ENCODE measurements at regions not wholly inside any gene's neighbourhood (a gene's known extent, or its start where the extent isn't known, plus 50 kb on each side); places are given as distances from the start of the nearest gene placed in this dataset.
A peak's percentile ranks its signal among the peaks of the same experiment; 100 is the strongest.
"Not testable (repeated sequence)": the region's sequence is repeated elsewhere in the genome, so short reads cannot be mapped to it uniquely, and the experiment has no call there.

GRCh38 chr10:86579883-86580520 lies 58.4 kb upstream of the WAPL start:
- no CpG with 5 or more reads among the region's 5 CpGs for WGBS (ENCODE audit: insufficient coverage, insufficient read length)
- H3K9me3 ChIP-seq (ENCODE audit: control insufficient read depth, insufficient read depth, low read length): no peaks in the 10 kb centered on the region
- H3K36me3 ChIP-seq (ENCODE audit: control insufficient read depth, insufficient read depth, low read length): no peaks in the 10 kb centered on the region
- no peaks in the 10 kb centered on the region for H3K27me3 ChIP-seq (ENCODE audit: control insufficient read depth, insufficient read depth, low read length)
- no peak overlapping the region for H3K4me3 ChIP-seq (ENCODE audit: low read length)
- H3K27ac ChIP-seq (ENCODE audit: low read length): no peak overlapping the region
- H3K4me1 ChIP-seq (ENCODE audit: control insufficient read depth, insufficient read depth, low read length): no peaks in the 10 kb centered on the region
- DNase-seq (ENCODE audit: low read depth, low spot score): no peak

- no peak for DNase-seq (ENCODE audit: low read depth, low spot score)
- Histone ChIP-seq H3K4me3 (ENCODE audit: low read length) (no peak overlapping the region), H3K27ac (ENCODE audit: low read length) (no peak overlapping the region)
Measured at GRCh38 chr10:86580521-86580891, 58.9 kb upstream of the WAPL start.

GRCh38 chr10:86583983-86584382 lies 62.4 kb upstream of the WAPL start:
- Histone ChIP-seq H3K27me3 (ENCODE audit: control insufficient read depth, insufficient read depth, low read length) (no peaks in the 10 kb centered on the region), H3K4me3 (ENCODE audit: low read length) (no peak overlapping the region), H3K36me3 (ENCODE audit: control insufficient read depth, insufficient read depth, low read length) (no peaks in the 10 kb centered on the region), H3K27ac (ENCODE audit: low read length) (no peak overlapping the region), H3K9me3 (ENCODE audit: control insufficient read depth, insufficient read depth, low read length) (no peaks in the 10 kb centered on the region), H3K4me1 (ENCODE audit: control insufficient read depth, insufficient read depth, low read length) (no peaks in the 10 kb centered on the region)
- DNase-seq (ENCODE audit: low read depth, low spot score): no peak
- no CpG with 5 or more reads among the region's 4 CpGs for WGBS (ENCODE audit: insufficient coverage, insufficient read length)

More at GRCh38 chr10:86580521-86580891, 58.9 kb upstream of the WAPL start:
- Histone ChIP-seq H3K4me1 (ENCODE audit: control insufficient read depth, insufficient read depth, low read length) (no peaks in the 10 kb centered on the region), H3K27me3 (ENCODE audit: control insufficient read depth, insufficient read depth, low read length) (no peaks in the 10 kb centered on the region), H3K9me3 (ENCODE audit: control insufficient read depth, insufficient read depth, low read length) (no peaks in the 10 kb centered on the region), H3K36me3 (ENCODE audit: control insufficient read depth, insufficient read depth, low read length) (no peaks in the 10 kb centered on the region)
- no CpG with 5 or more reads among the region's 1 CpG for WGBS (ENCODE audit: insufficient coverage, insufficient read length)

GRCh38 chr10:86585037-86585929 lies 63.7 kb upstream of the WAPL start:
- peak; percentile 67 for DNase-seq (ENCODE audit: low read depth, low spot score)
- no peaks in the 10 kb centered on the region for H3K36me3 ChIP-seq (ENCODE audit: control insufficient read depth, insufficient read depth, low read length)
- no peak overlapping the region for H3K27ac ChIP-seq (ENCODE audit: low read length)
- H3K4me3 ChIP-seq (ENCODE audit: low read length): no peak overlapping the region
- H3K9me3 ChIP-seq (ENCODE audit: control insufficient read depth, insufficient read depth, low read length): no peaks in the 10 kb centered on the region
- H3K27me3 ChIP-seq (ENCODE audit: control insufficient read depth, insufficient read depth, low read length): no peaks in the 10 kb centered on the region
- WGBS (ENCODE audit: insufficient coverage, insufficient read length): no CpG with 5 or more reads among the region's 13 CpGs
- no peaks in the 10 kb centered on the region for H3K4me1 ChIP-seq (ENCODE audit: control insufficient read depth, insufficient read depth, low read length)

- DNase-seq (ENCODE audit: low read depth, low spot score): no peak
- Histone ChIP-seq H3K4me1 (ENCODE audit: control insufficient read depth, insufficient read depth, low read length) (no peaks in the 10 kb centered on the region), H3K9me3 (ENCODE audit: control insufficient read depth, insufficient read depth, low read length) (no peaks in the 10 kb centered on the region), H3K36me3 (ENCODE audit: control insufficient read depth, insufficient read depth, low read length) (no peaks in the 10 kb centered on the region), H3K27me3 (ENCODE audit: control insufficient read depth, insufficient read depth, low read length) (no peaks in the 10 kb centered on the region), H3K27ac (ENCODE audit: low read length) (no peak overlapping the region), H3K4me3 (ENCODE audit: low read length) (no peak overlapping the region)
- WGBS (ENCODE audit: insufficient coverage, insufficient read length): no CpG with 5 or more reads among the region's 4 CpGs
Measured at GRCh38 chr10:86586516-86586915, 64.9 kb upstream of the WAPL start.

GRCh38 chr10:86588781-86589180 lies 65.6 kb upstream of the OPN4 start:
- H3K27me3 ChIP-seq (ENCODE audit: control insufficient read depth, insufficient read depth, low read length); H3K9me3 ChIP-seq (ENCODE audit: control insufficient read depth, insufficient read depth, low read length); H3K36me3 ChIP-seq (ENCODE audit: control insufficient read depth, insufficient read depth, low read length); H3K27ac ChIP-seq (ENCODE audit: low read length); DNase-seq (ENCODE audit: low read depth, low spot score); H3K4me3 ChIP-seq (ENCODE audit: low read length); H3K4me1 ChIP-seq (ENCODE audit: control insufficient read depth, insufficient read depth, low read length): not testable (repeated sequence)
- WGBS (ENCODE audit: insufficient coverage, insufficient read length): no CpG with 5 or more reads among the region's 14 CpGs

- no peaks in the 10 kb centered on the region for H3K4me1 ChIP-seq (ENCODE audit: control insufficient read depth, insufficient read depth, low read length)
- no peak for DNase-seq (ENCODE audit: low read depth, low spot score)
- WGBS (ENCODE audit: insufficient coverage, insufficient read length): no CpG with 5 or more reads among the region's 6 CpGs
- no peaks in the 10 kb centered on the region for H3K36me3 ChIP-seq (ENCODE audit: control insufficient read depth, insufficient read depth, low read length)
- no peak overlapping the region for H3K27ac ChIP-seq (ENCODE audit: low read length)
- H3K27me3 ChIP-seq (ENCODE audit: control insufficient read depth, insufficient read depth, low read length): no peaks in the 10 kb centered on the region
- H3K4me3 ChIP-seq (ENCODE audit: low read length): no peak overlapping the region
- H3K9me3 ChIP-seq (ENCODE audit: control insufficient read depth, insufficient read depth, low read length): no peaks in the 10 kb centered on the region
Measured at GRCh38 chr10:86591436-86591835, 62.9 kb upstream of the OPN4 start.

GRCh38 chr10:86592413-86592812 lies 61.9 kb upstream of the OPN4 start:
- Histone ChIP-seq H3K4me1 (ENCODE audit: control insufficient read depth, insufficient read depth, low read length) (no peaks in the 10 kb centered on the region), H3K27me3 (ENCODE audit: control insufficient read depth, insufficient read depth, low read length) (no peaks in the 10 kb centered on the region), H3K36me3 (ENCODE audit: control insufficient read depth, insufficient read depth, low read length) (no peaks in the 10 kb centered on the region), H3K4me3 (ENCODE audit: low read length) (no peak overlapping the region), H3K9me3 (ENCODE audit: control insufficient read depth, insufficient read depth, low read length) (no peaks in the 10 kb centered on the region), H3K27ac (ENCODE audit: low read length) (no peak overlapping the region)
- no CpG with 5 or more reads among the region's 4 CpGs for WGBS (ENCODE audit: insufficient coverage, insufficient read length)
- DNase-seq (ENCODE audit: low read depth, low spot score): no peak

- H3K36me3 ChIP-seq (ENCODE audit: control insufficient read depth, insufficient read depth, low read length): no peaks in the 10 kb centered on the region
- H3K27me3 ChIP-seq (ENCODE audit: control insufficient read depth, insufficient read depth, low read length): no peaks in the 10 kb centered on the region
- no peak overlapping the region for H3K27ac ChIP-seq (ENCODE audit: low read length)
- no CpG with 5 or more reads among the region's 5 CpGs for WGBS (ENCODE audit: insufficient coverage, insufficient read length)
- no peak for DNase-seq (ENCODE audit: low read depth, low spot score)
- no peaks in the 10 kb centered on the region for H3K4me1 ChIP-seq (ENCODE audit: control insufficient read depth, insufficient read depth, low read length)
- no peak overlapping the region for H3K4me3 ChIP-seq (ENCODE audit: low read length)
- no peaks in the 10 kb centered on the region for H3K9me3 ChIP-seq (ENCODE audit: control insufficient read depth, insufficient read depth, low read length)
Measured at GRCh38 chr10:86594535-86594934, 59.8 kb upstream of the OPN4 start.

GRCh38 chr10:86595496-86595895 lies 58.9 kb upstream of the OPN4 start:
- Histone ChIP-seq H3K4me1 (ENCODE audit: control insufficient read depth, insufficient read depth, low read length) (peaks cover 3% of the 10 kb centered on the region; the same call in 1 of the 2 replicates), H3K9me3 (ENCODE audit: control insufficient read depth, insufficient read depth, low read length) (no peaks in the 10 kb centered on the region), H3K36me3 (ENCODE audit: control insufficient read depth, insufficient read depth, low read length) (no peaks in the 10 kb centered on the region), H3K27ac (ENCODE audit: low read length) (no peak overlapping the region), H3K4me3 (ENCODE audit: low read length) (no peak overlapping the region), H3K27me3 (ENCODE audit: control insufficient read depth, insufficient read depth, low read length) (no peaks in the 10 kb centered on the region)
- WGBS (ENCODE audit: insufficient coverage, insufficient read length): no CpG with 5 or more reads among the region's 5 CpGs
- DNase-seq (ENCODE audit: low read depth, low spot score): no peak
